Activated T-helper 2 cell treated with anti-CD3 and anti-CD28 coated beads, Interferon-gamma antibody, Interleukin-2, Interleukin-4, amounts not matched to agents 10 μg/mL and 5 μg/mL and 100 μg/mL, durations not matched to agents 14 hours and 24 hours and 36 hours (primary cell): ENCODE measurements at regions not wholly inside any gene's neighbourhood (a gene's known extent, or its start where the extent isn't known, plus 50 kb on each side); places are given as distances from the start of the nearest gene placed in this dataset.

Source experiments
- DNase-seq: peaks from one replicate; pipeline ENCODE4 v3.0.0; 2021; ENCODE audit warnings: low spot score
- H3K27ac Mint-ChIP-seq: one replicate; pipeline ENCODE4 v1.8.0; 2021; ENCODE audit warnings: mixed read lengths
- H3K27me3 Mint-ChIP-seq: one replicate; pipeline ENCODE4 v1.8.0; 2021; ENCODE audit warnings: low read depth, mixed read lengths
- H3K36me3 Mint-ChIP-seq: one replicate; pipeline ENCODE4 v1.8.0; 2021; ENCODE audit warnings: low read depth, mixed read lengths
- H3K4me1 Mint-ChIP-seq: one replicate; pipeline ENCODE4 v1.8.0; 2021; ENCODE audit warnings: low read depth, mixed read lengths
- H3K4me3 Mint-ChIP-seq: one replicate; pipeline ENCODE4 v1.8.0; 2021; ENCODE audit warnings: low read depth, mild to moderate bottlenecking, moderate library complexity, mixed read lengths
- H3K9me3 Mint-ChIP-seq: one replicate; pipeline ENCODE4 v1.8.0; 2021; ENCODE audit warnings: mixed read lengths
- intact Hi-C: fragments of 100-400 bp; cut with micrococcal nuclease; formaldehyde crosslinking; loops from one replicate; pipeline ENCODE4 v1.15.1; 2023

DNA sequence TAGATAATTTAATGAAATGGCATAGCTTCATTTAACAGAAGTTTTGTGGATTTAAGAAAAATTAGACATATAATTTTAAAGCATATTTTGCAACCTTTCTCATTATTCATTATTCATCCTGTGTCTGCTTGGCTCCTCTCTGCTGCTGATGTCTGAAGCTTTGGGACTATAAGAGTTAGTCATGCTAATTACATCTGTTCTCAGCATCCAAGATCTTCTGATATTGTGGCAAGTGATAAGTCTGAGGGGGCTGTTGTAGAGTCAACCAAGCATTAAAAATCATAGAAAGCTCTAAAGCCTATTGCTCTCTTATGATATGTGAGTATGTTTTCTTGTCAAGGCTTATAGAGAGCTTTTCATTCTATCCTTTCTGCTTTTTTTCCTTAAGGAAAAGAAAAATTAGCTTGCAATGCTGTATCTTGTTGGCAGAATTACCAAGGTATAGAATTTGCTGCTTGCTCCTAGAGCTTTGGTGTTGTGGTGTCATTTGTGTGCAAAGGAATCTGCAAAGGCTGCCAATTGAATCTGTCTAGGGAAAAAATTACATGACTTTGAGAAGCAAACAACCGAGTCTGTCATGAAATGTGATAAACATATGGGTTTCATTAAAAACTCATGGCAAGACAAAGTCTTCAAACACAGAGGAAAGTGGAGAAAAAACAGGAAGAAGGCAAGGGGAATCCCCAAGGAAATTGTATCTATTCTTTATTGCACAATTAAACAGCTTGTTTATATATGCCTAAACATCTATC, 156.1 kb upstream of the DAB2 start:
- intact Hi-C loops: loop anchor here (5.0 kb wide), 1 partner anchor 1106 kb away; no protein-coding TSS in a partner anchor
- H3K4me1 Mint-ChIP-seq: peaks cover 2% of the 10 kb centered on the region
- no peak overlapping the region for H3K27ac Mint-ChIP-seq
- H3K9me3 Mint-ChIP-seq: no peaks in the 10 kb centered on the region
- no peaks in the 10 kb centered on the region for H3K36me3 Mint-ChIP-seq
- DNase-seq: no peak
- peaks cover 22% of the 10 kb centered on the region for H3K27me3 Mint-ChIP-seq
- H3K4me3 Mint-ChIP-seq: no peak overlapping the region

DNA sequence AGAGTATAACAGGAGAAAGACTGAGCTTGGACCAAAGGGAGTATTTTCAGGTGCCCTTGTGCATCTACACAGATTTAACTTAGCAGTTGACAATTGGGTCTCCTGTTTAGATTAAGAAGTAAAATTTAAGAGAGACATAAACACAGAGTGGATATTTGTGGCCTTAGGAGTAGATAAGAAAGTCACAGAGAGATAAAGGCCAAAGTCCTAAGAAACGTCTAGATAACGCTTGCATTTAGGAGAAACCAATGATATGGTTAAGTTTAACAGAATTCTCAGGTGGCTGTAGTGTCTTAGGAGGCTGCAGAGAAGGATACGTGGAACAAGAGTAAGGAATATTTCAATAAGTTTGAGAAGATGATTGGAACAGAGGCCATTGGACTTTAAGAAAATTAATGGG, 155.0 kb upstream of the DAB2 start:
- H3K4me3 Mint-ChIP-seq: no peak overlapping the region
- DNase-seq: no peak
- no peaks in the 10 kb centered on the region for H3K9me3 Mint-ChIP-seq
- H3K4me1 Mint-ChIP-seq: peaks cover 2% of the 10 kb centered on the region
- intact Hi-C loops: loop anchor here (5.0 to 10.0 kb wide), 4 partner anchors 133 to 1173 kb away; no protein-coding TSS in a partner anchor
- no peaks in the 10 kb centered on the region for H3K36me3 Mint-ChIP-seq
- H3K27me3 Mint-ChIP-seq: peaks cover 20% of the 10 kb centered on the region
- H3K27ac Mint-ChIP-seq: no peak overlapping the region

DNA sequence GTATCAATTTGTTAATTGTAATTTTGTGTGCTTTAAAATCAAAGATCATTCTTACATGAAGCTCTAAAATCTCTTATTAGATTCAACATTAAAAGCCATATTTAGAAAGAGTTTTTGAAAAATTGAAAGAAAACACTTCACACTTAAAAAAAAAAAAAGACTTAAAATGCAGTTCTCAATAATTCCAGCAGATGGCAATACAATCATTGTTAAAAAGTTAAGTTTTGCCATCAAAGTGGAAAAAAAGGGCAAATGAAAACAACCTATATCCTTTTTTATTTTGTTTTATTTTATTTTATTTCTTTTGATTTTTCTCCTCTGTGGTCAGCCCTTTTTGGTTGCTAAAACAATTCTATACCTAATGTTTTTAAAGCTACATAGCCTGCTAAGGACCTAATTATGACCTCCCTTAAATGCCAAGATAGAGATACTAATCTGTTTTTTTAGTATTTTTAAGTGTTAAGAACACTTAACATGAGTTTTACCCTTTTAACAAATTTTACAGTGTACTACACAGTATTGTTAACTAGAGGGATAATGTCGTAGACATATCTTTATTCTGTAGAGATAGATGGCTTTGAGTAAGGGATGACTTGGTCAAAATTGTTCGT, 154.2 kb upstream of the DAB2 start:
- Mint-ChIP-seq H3K27ac (no peak overlapping the region), H3K27me3 (peaks cover 20% of the 10 kb centered on the region), H3K4me1 (peaks cover 2% of the 10 kb centered on the region), H3K36me3 (no peaks in the 10 kb centered on the region), H3K4me3 (no peak overlapping the region), H3K9me3 (no peaks in the 10 kb centered on the region)
- intact Hi-C loops: loop anchor here (5.0 to 10.0 kb wide), 3 partner anchors 133 to 1173 kb away; no protein-coding TSS in a partner anchor
- DNase-seq: no peak

DNA sequence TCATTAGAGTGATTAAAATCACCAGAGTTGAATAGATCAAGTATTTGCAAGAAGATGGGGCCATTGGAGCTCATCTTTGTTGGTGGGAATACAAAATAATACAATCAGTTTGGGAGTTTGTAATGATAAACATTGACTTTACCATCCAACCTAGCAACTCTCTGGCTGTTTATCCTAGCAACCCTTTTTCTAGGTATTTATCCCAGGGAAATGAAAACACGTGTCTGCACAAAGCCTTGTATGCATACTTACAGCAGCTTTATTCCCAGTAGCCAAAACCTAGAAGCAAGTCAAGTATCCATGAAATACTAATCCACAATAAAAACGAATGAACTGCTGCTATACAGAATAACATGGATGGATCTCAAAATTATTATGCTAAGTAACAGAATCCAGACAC, 152.7 kb upstream of the DAB2 start:
- Mint-ChIP-seq H3K27ac (no peak overlapping the region), H3K27me3 (peaks cover 18% of the 10 kb centered on the region), H3K4me1 (peaks cover 2% of the 10 kb centered on the region), H3K4me3 (no peak overlapping the region), H3K36me3 (no peaks in the 10 kb centered on the region), H3K9me3 (no peaks in the 10 kb centered on the region)
- no peak for DNase-seq
- intact Hi-C loops: loop anchor here (5.0 to 10.0 kb wide), 3 partner anchors 135 to 1175 kb away; no protein-coding TSS in a partner anchor

DNA sequence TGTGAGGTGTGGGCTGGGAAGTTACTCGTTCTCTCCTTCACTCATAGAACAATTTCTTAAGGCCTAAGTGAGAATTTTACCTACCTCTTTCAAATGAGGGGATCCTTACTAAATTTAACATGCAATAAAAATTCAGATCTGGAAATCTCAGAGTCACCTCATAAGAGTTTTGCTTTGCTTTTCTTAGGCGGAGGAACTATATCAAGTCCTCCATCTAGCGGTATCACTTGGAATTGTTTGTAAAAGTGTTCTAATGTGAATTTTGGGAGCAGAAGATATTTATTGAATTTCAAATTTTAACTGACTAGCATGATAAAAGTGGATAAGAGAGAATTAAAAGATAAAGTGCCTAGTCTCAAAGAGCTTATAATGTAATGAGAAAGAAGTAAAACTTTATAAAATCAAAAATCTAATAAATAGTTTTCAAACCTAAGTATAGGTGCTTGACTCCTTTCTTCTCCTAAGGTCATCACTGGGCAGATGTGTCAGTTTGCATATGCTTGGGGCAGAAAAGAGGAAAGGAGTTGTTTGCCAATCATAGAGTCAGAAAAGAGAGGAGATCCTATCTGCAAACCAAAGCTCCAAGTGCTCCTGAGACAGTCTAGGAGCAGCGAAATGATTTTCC, 145.7 kb upstream of the DAB2 start:
- H3K4me1 Mint-ChIP-seq: no peaks in the 10 kb centered on the region
- no peak overlapping the region for H3K4me3 Mint-ChIP-seq
- H3K9me3 Mint-ChIP-seq: no peaks in the 10 kb centered on the region
- intact Hi-C loops: loop anchor here (10.0 kb wide), 1 partner anchor 196 kb away; no protein-coding TSS in a partner anchor
- no peaks in the 10 kb centered on the region for H3K36me3 Mint-ChIP-seq
- no peak for DNase-seq
- H3K27ac Mint-ChIP-seq: no peak overlapping the region
- H3K27me3 Mint-ChIP-seq: peaks cover 13% of the 10 kb centered on the region

DNA sequence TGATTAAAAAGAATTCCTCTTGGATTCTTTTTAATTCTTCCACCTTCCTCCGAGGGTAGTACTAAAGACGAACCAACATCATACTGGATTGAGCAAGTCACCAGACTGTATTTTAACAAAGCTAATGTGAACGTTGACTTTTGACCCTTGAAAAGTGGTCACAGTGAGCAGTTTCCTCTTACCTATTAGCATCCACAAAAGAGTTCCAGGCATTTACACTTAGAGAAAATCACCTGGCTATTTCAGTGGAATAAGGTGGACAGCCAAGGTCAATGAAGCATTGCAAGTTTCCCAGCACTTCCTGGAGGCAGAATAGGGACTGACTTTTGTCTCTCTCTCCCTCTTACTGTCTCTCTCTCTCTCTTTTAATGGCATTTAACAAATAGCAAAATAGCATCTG, 145.1 kb upstream of the DAB2 start:
- intact Hi-C loops: loop anchor here (10.0 kb wide), 1 partner anchor 195 kb away; no protein-coding TSS in a partner anchor
- H3K4me1 Mint-ChIP-seq: no peaks in the 10 kb centered on the region
- H3K27ac Mint-ChIP-seq: no peak overlapping the region
- DNase-seq: no peak
- no peaks in the 10 kb centered on the region for H3K9me3 Mint-ChIP-seq
- no peaks in the 10 kb centered on the region for H3K36me3 Mint-ChIP-seq
- peaks cover 13% of the 10 kb centered on the region for H3K27me3 Mint-ChIP-seq
- H3K4me3 Mint-ChIP-seq: no peak overlapping the region

DNA sequence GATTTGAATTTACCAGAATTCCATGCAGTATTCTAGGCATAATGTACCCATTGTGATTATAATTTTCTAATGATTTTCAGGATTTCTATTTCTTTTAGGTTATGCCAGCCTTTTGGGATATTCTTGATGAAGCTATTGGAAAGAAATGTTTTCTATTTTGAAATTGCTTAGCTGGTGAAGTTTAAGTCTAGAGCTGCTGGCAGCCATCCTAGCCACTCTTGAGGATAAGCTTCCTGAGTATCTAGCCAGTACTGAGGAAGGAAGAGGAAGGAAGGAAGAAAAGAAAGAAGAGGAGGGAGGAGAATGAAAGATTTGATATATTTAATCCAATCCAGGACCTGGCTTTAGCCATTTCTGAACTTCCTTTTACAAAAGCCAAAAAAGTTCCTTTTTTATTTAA, 142.1 kb upstream of the DAB2 start:
- no peaks in the 10 kb centered on the region for H3K36me3 Mint-ChIP-seq
- H3K4me3 Mint-ChIP-seq: no peak overlapping the region
- intact Hi-C loops: no loop called here
- H3K4me1 Mint-ChIP-seq: no peaks in the 10 kb centered on the region
- H3K27me3 Mint-ChIP-seq: peaks cover 10% of the 10 kb centered on the region
- DNase-seq: no peak
- no peak overlapping the region for H3K27ac Mint-ChIP-seq
- no peaks in the 10 kb centered on the region for H3K9me3 Mint-ChIP-seq

DNA sequence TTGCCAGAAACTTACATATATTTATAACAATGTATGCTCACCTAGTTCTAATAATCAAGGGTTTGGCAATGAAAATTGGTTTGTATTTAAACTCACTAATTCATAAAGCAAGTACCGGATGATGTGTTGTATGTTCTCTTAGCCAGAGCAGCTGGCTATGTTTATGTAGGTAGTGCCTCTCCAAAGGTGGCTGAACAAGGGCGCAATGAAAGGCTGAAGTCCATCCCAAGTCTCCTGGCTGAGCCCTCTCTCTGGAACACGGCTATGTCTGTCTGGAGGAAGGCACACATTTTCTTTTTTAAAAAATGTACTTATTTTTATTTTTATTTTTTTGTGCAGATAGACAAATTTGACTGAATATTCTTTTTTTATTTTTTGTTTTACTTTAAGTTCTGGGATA, 141.2 kb upstream of the DAB2 start:
- no peak overlapping the region for H3K4me3 Mint-ChIP-seq
- intact Hi-C loops: no loop called here
- peaks cover 15% of the 10 kb centered on the region for H3K27me3 Mint-ChIP-seq
- no peaks in the 10 kb centered on the region for H3K36me3 Mint-ChIP-seq
- no peaks in the 10 kb centered on the region for H3K4me1 Mint-ChIP-seq
- H3K27ac Mint-ChIP-seq: no peak overlapping the region
- no peaks in the 10 kb centered on the region for H3K9me3 Mint-ChIP-seq
- no peak for DNase-seq

DNA sequence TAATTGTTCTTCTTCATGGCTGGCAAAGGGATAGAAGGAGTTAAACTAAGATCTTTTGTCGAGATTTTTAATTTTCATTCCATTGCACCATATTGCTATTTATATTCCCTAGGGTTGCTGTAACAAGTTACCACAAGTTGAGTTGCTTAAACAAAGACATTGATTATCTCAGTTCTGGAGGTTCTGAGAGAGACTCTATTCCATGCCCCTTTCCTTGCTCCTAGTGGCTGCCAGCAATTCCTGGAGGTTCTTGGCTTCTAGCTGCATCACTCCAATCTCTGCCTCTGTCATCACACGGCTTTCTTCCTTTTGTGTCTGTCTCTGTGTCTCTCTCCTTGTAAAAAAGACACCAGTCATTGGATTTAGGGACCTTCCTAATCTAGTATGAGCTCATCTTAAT, 136.6 kb upstream of the DAB2 start:
- no peaks in the 10 kb centered on the region for H3K9me3 Mint-ChIP-seq

DNA sequence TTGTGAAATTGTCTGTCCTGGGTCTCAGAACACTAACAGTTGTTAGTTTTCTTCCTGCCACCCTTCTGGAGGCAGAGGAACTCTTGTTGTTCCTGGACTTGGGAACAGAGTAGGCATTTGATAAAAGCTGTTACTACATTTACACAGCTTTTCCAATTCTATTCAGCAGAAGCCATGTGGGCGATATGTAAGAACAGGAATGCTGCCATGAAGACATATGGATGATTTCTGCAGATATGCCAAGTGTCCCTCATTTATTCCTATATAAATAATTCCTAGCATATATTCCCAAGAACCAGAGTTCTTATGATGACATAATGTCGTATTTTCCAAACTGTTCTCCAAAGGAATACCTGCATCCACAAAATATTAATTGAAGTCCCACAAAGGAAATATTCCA, 135.9 kb upstream of the DAB2 start:
- H3K4me1 Mint-ChIP-seq: no peaks in the 10 kb centered on the region
- no peaks in the 10 kb centered on the region for H3K36me3 Mint-ChIP-seq
- intact Hi-C loops: no loop called here
- peaks cover 5% of the 10 kb centered on the region for H3K27me3 Mint-ChIP-seq
- H3K27ac Mint-ChIP-seq: no peak overlapping the region
- H3K9me3 Mint-ChIP-seq: no peaks in the 10 kb centered on the region
- no peak for DNase-seq
- no peak overlapping the region for H3K4me3 Mint-ChIP-seq

More for the DNA sequence above, 136.6 kb upstream of the DAB2 start:
- H3K36me3 Mint-ChIP-seq: no peaks in the 10 kb centered on the region
- intact Hi-C loops: no loop called here
- no peak overlapping the region for H3K27ac Mint-ChIP-seq
- no peak for DNase-seq
- peaks cover 6% of the 10 kb centered on the region for H3K27me3 Mint-ChIP-seq
- no peak overlapping the region for H3K4me3 Mint-ChIP-seq
- H3K4me1 Mint-ChIP-seq: no peaks in the 10 kb centered on the region

DNA sequence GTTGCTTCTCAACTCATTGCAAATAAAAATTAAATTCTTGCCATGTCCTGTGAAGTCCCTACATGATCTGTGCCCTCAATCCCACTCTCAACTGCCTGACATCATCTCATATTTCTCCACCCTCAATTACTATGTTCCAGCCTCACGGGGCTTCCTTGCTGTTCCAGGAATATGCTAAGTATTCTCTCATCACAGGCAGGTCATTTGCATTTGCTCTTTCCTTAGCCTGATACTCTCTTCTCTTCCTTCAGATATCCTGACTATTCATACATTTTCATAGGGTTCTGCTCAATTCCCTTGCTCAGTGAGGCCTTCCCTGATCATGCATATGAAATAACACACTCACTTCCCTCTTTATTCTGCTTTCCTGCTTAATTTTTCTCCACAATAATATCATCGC, 135.1 kb upstream of the DAB2 start:
- no peak overlapping the region for H3K4me3 Mint-ChIP-seq
- no peak for DNase-seq
- intact Hi-C loops: no loop called here
- H3K4me1 Mint-ChIP-seq: no peaks in the 10 kb centered on the region
- peaks cover 5% of the 10 kb centered on the region for H3K27me3 Mint-ChIP-seq
- no peaks in the 10 kb centered on the region for H3K9me3 Mint-ChIP-seq
- H3K36me3 Mint-ChIP-seq: no peaks in the 10 kb centered on the region
- no peak overlapping the region for H3K27ac Mint-ChIP-seq

DNA sequence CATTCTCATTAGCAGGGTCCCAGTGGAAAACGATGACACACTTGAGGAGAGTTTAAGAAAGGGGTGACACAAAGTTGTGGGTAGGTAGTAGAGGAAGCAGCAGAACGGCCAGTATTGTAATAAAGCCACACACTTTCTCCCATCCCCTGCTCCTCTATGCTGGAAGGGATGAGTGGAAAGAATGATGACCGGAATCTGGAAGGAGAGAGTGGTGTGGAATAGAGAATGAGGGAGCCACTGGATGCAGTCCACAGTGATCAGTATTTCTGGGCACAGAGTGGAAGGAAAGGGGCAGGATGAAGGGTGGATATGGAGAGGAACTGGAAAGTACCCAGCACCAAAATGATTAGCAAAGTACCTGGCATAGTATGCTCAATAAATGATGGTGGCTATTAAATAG, 133.8 kb upstream of the DAB2 start:
- Mint-ChIP-seq H3K27ac (no peak overlapping the region), H3K9me3 (no peaks in the 10 kb centered on the region), H3K4me1 (no peaks in the 10 kb centered on the region), H3K27me3 (peaks cover 5% of the 10 kb centered on the region), H3K36me3 (no peaks in the 10 kb centered on the region), H3K4me3 (no peak overlapping the region)
- intact Hi-C loops: no loop called here
- no peak for DNase-seq

DNA sequence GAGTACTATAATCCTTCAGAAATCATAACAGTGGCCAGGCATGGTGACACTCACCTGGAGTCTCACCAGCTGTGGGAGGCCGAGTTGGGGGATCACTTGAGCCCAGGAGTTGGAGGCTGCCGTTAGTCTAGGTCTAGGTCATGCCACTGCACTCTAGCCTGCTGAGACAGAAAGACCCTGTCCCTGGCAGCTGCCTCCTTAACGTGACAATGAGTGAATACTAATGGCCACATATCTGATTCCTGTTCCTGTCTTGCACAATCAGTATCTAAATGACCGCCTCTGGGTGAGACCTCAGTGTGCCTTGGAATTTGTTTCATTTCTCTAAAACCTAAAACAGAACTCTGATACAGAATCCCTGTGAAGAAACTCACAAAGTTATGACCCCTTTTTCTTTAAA, 131.0 kb upstream of the DAB2 start:
- Mint-ChIP-seq H3K4me3 (no peak overlapping the region), H3K36me3 (no peaks in the 10 kb centered on the region), H3K9me3 (no peaks in the 10 kb centered on the region), H3K27ac (no peak overlapping the region), H3K27me3 (no peaks in the 10 kb centered on the region), H3K4me1 (no peaks in the 10 kb centered on the region)
- DNase-seq: no peak
- intact Hi-C loops: no loop called here
